ENCODE measurements at regions not wholly inside any gene's neighbourhood (a gene's known extent, or its start where the extent isn't known, plus 50 kb on each side); places are given as distances from the start of the nearest gene placed in this dataset.

GRCh38 chr18:47724186-47724975 lies 206.1 kb downstream of the SMAD2 start:
- TF ChIP-seq PPARA (CRISPR knock-in tag; IDR thresholded peaks at IDR 0.05; ENCODE audit: borderline replicate concordance) (no peak), ARNTL (CRISPR knock-in tag; IDR thresholded peaks at IDR 0.05; ENCODE audit: borderline replicate concordance, low read depth) (no peak), TSHZ2 (CRISPR knock-in tag; IDR thresholded peaks at IDR 0.05) (no peak), GLIS3 (CRISPR knock-in tag; IDR thresholded peaks at IDR 0.05) (no peak), ZFP30 (CRISPR knock-in tag; IDR thresholded peaks at IDR 0.05) (no peak), OSR1 (CRISPR knock-in tag; IDR thresholded peaks at IDR 0.05) (no peak), BACH2 (CRISPR knock-in tag; IDR thresholded peaks at IDR 0.05; ENCODE audit: borderline replicate concordance) (no peak), RARB (CRISPR knock-in tag; IDR thresholded peaks at IDR 0.05) (no peak), ZFP3 (CRISPR knock-in tag; IDR thresholded peaks at IDR 0.05) (no peak), TCF4 (CRISPR knock-in tag; IDR thresholded peaks at IDR 0.05; ENCODE audit: borderline replicate concordance) (no peak), CSRNP3 (CRISPR knock-in tag; IDR thresholded peaks at IDR 0.05) (no peak)
